ENCODE measurements at regions not wholly inside any gene's neighbourhood (a gene's known extent, or its start where the extent isn't known, plus 50 kb on each side); places are given as distances from the start of the nearest gene placed in this dataset.
"Not testable (repeated sequence)": the region's sequence is repeated elsewhere in the genome, so short reads cannot be mapped to it uniquely, and the experiment has no call there.

DNA sequence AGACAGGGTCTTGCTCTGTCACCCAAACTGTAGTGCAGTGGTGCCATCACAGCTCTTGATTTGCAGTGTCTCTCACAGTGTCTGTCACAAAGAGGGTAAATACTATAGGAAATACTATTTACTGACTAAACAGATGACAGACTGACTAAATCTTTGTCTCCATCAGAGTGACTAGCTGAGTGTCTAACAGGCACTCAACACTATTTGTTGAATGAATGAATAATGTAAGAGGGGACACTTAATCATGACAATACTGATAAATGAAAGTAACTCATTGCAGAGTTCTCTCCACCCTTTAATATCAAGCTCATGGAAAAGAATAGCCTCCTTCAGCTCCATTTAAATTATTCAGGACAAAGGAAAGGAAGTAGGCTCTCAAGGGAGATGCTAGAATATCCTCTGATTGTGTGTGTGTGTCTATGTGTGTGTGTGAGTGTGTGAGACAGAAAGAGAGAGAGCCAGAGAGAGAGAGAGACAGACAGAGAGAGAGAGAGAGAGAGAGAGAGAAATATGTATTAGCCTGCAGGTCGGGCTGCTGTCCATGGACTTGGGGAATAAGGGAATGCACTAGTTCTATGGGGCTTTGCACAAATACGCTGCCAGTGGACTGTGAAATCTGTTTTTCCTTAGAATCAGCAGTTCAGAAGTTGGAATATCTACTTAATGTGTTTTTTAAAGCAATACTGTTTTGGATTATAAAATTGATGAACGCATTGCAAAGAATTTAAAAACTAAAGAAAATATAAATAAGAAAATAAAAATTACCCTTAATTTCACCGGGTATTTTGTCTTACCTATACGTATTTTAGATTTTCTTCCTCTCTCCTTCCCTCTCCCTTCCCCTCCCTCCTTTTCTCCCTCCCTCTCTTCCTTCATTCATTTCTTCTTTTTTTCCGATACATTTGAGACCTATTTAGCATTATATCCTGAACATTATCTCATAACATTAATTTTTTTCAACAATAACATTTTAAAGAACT, 132.9 kb upstream of the LRIG1 start:
- DNase-seq = peak; percentile 74

DNA sequence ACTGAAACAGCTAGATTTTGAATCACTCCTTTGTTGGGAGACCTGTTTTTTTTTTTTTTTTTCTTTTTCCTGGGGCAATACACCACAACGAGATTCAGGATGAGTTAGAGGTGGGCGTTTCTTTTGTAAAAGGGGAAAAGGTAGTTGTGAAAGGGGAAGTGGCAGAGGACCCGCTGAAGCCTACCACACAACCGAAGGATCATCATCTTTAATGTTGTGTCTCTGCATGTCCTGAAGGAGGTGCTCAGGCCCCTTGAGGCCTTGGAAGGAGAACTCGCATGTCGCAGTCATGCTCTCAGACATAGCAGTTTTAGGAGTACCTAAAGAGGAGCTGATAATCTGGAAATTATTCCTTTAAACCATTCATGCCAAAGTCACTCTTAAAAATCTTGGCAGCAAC, 137.9 kb upstream of the LRIG1 start:
- no peak for DNase-seq

GRCh38 chr3:66639809-66640356, 139.1 kb upstream of the LRIG1 start:
- DNase-seq = no peak

- DNase-seq = no peak
Measured at GRCh38 chr3:66642019-66642418, 141.2 kb upstream of the LRIG1 start.

- DNase-seq = no peak
Measured at GRCh38 chr3:66642484-66642883, 141.7 kb upstream of the LRIG1 start.

DNA sequence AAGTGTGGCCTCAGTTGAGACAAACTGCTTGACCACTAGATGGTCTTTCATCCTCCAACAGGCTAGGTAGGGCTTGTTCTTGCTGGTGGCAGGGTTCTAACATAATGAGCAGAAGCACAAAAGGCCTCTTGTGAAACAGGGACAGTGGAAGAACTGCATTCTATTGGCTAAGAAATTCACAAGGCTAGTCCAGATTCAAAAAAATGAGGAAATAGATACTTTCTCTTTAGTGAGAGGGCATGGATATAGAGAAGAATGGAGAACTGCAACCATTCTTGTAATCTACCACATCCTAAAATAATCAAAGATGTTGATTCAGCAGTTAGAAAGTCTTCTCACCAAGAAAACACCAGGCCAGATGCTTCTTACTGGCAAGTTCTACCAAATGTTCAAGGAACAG, 143.7 kb upstream of the LRIG1 start:
- no peak for DNase-seq

- DNase-seq = no peak
Measured at GRCh38 chr3:66648975-66649374, 148.2 kb upstream of the LRIG1 start.

DNA sequence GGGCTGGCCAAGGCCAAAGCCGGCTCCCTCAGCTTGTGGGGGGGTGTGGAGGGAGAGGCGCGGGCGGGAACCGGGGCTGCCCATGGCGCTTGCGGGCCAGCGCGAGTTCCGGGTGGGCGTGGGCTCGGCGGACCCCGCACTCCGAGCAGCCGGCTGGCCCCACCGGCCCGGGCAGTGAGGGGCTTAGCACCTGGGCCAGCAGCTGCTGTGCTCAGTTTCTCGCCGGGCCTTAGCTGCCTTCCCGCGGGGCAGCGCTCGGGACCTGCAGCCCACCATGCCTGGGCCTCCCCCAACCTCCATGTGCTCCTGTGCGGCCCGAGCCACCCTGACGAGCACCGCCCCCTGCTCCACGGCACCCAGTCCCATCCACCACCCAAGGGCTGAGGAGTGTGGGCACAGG, 150.7 kb upstream of the LRIG1 start:
- DNase-seq = not testable (repeated sequence)

DNA sequence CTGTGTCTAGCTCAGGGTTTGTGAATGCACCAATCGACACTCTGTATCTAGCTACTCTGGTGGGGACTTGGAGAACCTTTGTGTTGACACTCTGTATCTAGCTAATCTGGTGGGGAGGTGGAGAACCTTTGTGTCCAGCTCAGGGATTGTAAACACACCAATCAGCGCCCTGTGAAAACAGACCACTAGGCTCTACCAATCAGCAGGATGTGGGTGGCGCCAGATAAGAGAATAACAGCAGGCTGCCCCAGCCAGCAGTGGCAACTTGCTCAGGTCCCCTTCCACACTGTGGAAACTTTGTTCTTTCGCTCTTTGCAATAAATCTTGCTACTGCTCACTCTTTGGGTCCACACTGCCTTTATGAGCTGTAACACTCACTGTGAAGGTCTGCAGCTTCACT, 151.3 kb upstream of the LRIG1 start:
- not testable (repeated sequence) for DNase-seq

DNA sequence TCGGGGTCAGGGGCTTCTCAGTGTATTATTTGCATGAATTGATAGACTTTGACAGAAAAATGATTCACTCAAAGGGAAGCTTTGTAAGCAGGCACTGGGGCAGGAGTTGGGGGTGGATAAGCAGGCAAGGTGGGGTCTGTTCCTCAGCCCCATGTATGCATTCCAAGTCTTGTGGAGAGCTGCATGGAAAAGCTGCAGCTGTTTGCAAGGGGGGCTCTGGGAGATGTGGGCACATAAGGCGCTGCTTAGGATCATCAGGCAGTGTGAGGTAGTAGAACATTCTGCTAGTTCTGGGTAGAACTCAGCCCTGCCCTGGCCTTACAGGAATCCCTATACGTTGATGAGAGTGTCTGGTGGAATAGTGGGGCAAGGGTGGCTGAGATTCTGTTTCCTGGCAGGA, 154.2 kb upstream of the LRIG1 start:
- DNase-seq = no peak

- no peak for DNase-seq
Measured at GRCh38 chr3:66655671-66656070, 154.8 kb upstream of the LRIG1 start.

DNA sequence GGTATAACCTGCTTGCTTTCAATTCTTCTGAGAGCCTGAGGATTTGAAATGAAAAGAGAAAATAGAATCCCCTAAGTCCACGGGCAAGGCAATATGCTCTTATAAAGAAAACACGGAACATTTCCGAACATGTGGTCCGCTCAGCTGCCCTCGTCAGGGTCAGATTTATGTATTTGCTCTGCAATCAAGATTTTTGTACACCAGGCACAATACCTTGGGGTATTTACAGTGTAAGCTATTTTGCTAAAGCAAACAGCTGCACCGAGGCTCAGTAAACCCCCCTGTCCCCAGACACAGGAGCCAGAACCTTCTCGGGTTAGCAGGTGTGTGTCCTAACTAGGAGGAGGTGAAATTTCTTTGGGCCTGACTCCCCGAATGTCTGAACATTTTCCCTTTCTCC, 155.8 kb upstream of the LRIG1 start:
- DNase-seq = no peak

- DNase-seq = no peak
Measured at GRCh38 chr3:66659056-66659455, 158.2 kb upstream of the LRIG1 start.

DNA sequence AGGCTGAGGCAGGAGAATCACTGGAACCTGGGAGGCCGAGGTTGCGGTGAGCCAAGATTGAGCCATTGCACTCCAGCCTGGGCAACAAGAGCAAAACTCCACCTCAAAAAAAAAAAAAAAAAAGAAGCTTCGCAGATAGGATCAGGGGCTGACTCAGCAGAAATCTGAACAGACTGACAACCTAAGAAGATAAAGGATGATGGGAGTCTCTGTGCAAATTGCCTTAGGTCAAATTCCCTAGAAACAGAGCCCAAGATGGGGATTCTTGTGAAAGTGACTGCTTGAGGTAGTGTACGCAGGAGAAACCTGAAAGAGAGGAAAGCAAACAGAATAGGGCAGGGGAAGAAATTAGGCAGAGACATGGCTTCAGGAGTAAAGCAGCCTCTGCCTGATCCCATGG, 160.8 kb upstream of the LRIG1 start:
- no peak for DNase-seq

DNA sequence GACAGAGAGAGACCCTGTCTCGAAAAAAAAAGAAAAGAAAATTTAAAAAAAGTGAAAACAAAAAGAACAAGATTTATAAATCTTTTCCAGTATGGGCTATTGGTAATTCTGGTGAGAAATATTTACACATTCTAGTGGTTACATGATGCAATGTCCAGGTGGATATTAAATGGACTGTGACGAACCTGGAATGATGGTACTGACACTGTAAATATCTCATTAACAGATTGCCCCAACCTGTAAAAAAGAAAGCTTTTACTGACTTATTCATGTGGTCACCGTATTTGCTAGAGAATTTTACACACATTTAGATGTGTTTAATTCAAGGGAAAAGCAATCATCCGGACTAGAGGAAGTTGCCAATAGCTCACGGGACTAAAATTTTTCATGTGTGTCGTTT, 162.1 kb upstream of the LRIG1 start:
- no peak for DNase-seq

DNA sequence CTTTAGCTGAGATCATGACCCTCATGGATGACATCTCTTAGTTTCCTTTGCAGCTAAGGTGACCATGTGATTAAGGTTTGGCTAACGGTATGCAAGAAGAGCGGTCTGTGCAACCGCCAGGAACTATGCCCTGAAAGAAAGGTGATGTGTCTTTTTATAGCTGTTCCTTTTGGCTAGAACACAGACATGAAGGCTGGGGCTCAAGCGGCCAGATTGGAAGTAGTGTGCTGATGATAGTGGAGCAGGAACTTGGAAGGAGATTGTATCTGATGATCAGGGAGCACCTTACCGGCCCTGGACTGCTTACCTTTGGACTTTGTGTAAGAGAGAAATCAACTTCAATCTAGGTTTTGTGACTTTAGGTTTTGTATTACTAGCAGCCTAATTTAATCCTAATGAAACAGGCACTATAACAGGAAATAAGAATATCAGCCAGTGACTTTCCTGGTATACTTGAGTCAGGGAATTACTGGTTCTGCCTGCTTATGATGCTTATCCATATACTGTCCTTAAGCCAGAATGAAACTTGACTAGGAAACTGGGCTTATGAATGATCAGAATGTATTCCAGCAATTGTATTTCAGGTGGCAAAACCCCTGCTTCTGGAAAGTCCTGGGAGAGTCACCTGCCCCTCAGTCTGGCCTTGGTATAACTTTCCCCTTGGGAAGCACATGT, 164.3 kb upstream of the LRIG1 start:
- no peak for DNase-seq

DNA sequence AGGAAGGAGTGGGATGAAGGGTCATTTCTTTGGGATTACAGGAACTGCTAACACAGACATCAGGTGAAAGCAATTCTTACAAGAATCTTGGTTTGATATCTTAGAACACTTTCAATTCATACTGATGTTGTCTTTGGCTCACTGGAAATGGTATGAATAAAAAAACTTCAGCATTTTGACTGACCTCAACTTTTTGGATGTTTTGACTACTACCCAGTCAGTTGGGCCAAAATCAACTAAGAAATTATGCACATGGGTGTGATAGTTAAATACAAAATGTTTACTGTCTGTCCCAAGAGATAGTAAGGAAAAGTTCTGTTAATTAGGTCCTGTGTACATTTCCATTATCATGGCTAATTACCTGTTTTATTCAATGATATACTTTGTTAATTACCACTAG, 165.5 kb upstream of the LRIG1 start:
- no peak for DNase-seq

DNA sequence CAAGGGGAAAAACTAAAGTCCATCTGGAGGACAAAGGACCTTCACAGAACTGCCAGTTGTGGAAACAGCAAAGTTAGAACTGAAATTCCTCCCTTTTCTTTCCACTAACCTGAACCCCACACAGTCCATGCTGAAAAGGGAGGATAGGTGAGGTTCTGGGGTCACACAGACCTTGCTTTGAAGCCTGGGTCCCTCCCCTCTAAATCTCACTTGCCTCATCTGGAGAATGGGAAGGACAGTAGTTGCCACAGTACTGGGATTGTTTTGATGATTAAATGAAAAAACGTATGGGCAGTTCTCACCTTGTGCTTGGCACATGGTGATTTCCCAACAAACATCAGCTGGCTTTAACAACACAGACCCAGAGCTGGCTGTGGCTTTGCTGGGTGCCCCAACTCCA, 166.4 kb upstream of the LRIG1 start:
- DNase-seq = no peak

GRCh38 chr3:66671291-66671690, 170.5 kb upstream of the LRIG1 start:
- no peak for DNase-seq

DNA sequence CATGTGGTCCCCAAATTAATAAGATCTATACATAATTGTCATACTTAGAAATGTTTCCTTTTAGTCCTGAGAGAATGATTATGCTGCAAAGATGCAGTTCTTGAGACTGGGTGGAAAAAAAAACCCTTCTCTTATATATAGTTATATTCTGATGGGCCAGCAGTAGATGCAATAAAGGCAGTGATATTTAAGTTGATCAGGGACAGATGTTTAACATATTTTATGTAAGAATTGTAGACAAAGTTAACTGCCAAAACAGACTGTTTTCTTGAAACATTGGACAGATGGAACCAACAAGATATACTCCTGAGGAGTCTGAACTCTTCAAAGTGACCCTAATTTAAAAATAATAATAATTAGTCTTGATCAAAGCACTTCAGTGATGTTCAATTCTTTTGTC, 172.0 kb upstream of the LRIG1 start:
- DNase-seq = no peak

DNA sequence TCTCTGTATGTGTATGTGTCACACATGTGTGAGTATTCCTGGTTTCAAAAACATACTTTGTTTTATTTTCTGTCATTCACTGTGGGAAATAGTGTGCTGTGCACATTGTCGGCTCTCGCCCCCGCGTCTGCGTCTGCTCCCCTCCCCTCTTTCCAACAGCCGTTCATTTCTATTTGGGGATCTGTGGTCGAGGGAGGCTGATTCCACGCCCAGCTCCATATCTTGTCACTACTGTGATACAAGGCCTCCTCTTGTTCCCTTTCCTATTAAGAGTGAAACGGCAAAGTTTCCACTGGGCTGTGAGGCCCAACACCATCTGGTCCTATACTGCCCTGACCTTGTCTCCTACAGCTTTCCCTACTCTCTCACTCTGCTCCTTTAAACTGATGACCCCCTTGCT, 172.5 kb upstream of the LRIG1 start:
- DNase-seq = no peak

GRCh38 chr3:66675366-66675765, 174.5 kb upstream of the LRIG1 start:
- no peak for DNase-seq

- no peak for DNase-seq
Measured at GRCh38 chr3:66692042-66692765, 191.4 kb upstream of the LRIG1 start.

All from NCI-H2029 treated with DMSO at 0.1 percent for 48 hours (cell line).